Neural cell (in vitro differentiated cells): ENCODE measurements at regions not wholly inside any gene's neighbourhood (a gene's known extent, or its start where the extent isn't known, plus 50 kb on each side); places are given as distances from the start of the nearest gene placed in this dataset.

Experiments
- H2AFZ ChIP-seq: fragments of 200-600, 300-800 bp; sonication (generic), shearing (Covaris generic); 2 replicates; pipeline ENCODE4 v1.6.0; 2014; ENCODE audit warnings: low read depth, mild to moderate bottlenecking, antibody characterized with exemption, low read length, moderate library complexity
- H3F3A ChIP-seq: fragments of 200-600 bp; shearing (Covaris generic); 2 replicates; pipeline ENCODE4 v1.6.1; 2016; ENCODE audit warnings: mild to moderate bottlenecking, moderate library complexity, mixed read lengths, antibody characterized with exemption, low read length; ENCODE audit not compliant: insufficient read depth, poor library complexity, severe bottlenecking
- H3K27ac ChIP-seq: fragments of 200-600, 300-800 bp; sonication (generic), shearing (Covaris generic); 2 replicates; pipeline ENCODE4 v1.5.1; 2014; ENCODE audit warnings: mild to moderate bottlenecking, low read length, moderate library complexity
- H3K27me3 ChIP-seq: fragments of 300-800, 200-600 bp; sonication (generic), shearing (Covaris generic); 2 replicates; pipeline ENCODE4 v1.6.0; 2014; ENCODE audit warnings: mild to moderate bottlenecking, low read depth, low read length, moderate library complexity; ENCODE audit not compliant: insufficient read depth
- H3K36me3 ChIP-seq: fragments of 300-800, 200-600 bp; sonication (generic), shearing (Covaris generic); 2 replicates; pipeline ENCODE4 v1.5.1; 2014; ENCODE audit warnings: mild to moderate bottlenecking, antibody characterized with exemption, low read length, moderate library complexity; ENCODE audit not compliant: insufficient read depth
- H3K4me2 ChIP-seq: fragments of 300-800, 200-600 bp; sonication (generic), shearing (Covaris generic); 2 replicates; pipeline ENCODE4 v1.6.0; 2014; ENCODE audit warnings: mild to moderate bottlenecking, low read length
- H3K4me3 ChIP-seq: fragments of 300-800, 200-600 bp; sonication (generic), shearing (Covaris generic); 2 replicates; pipeline ENCODE4 v1.5.1; 2014; ENCODE audit warnings: mild to moderate bottlenecking, low read length, moderate library complexity
- H3K79me2 ChIP-seq: fragments of 200-600 bp; shearing (Covaris generic); replicated peaks from 2 replicates; pipeline ENCODE4 v1.6.0; 2014; ENCODE audit warnings: mild to moderate bottlenecking, low read length, moderate library complexity; ENCODE audit not compliant: insufficient read depth
- H3K9ac ChIP-seq: fragments of 300-800, 200-600 bp; sonication (generic), shearing (Covaris generic); 2 replicates; pipeline ENCODE4 v1.6.1; 2016; ENCODE audit warnings: mild to moderate bottlenecking, low read length, mixed read lengths
- H3K9me2 ChIP-seq: fragments of 200-600 bp; shearing (Covaris generic); 2 replicates; pipeline ENCODE4 v1.6.1; 2016; ENCODE audit warnings: mild to moderate bottlenecking, low read length, mixed read lengths; ENCODE audit not compliant: insufficient read depth
- H3K9me3 ChIP-seq: fragments of 200-600, 300-800 bp; sonication (generic), shearing (Covaris generic); 2 replicates; pipeline ENCODE4 v1.6.1; 2016; ENCODE audit warnings: mild to moderate bottlenecking, mixed run types, low read length, moderate library complexity, mixed read lengths
- H4K20me1 ChIP-seq: fragments of 200-600 bp; shearing (Covaris generic); 2 replicates; pipeline ENCODE4 v1.6.1; 2016; ENCODE audit warnings: mild to moderate bottlenecking, mixed run types; ENCODE audit not compliant: insufficient read depth
- CTCF ChIP-seq: fragments of 450-650 bp; IDR thresholded peaks from 2 replicates; pipeline ENCODE4 v1.5.1; 2014; ENCODE audit warnings: antibody characterized with exemption, mild to moderate bottlenecking, moderate library complexity; ENCODE audit not compliant: poor library complexity, severe bottlenecking
- EP300 ChIP-seq: fragments of 450-650 bp; conservative IDR thresholded peaks from 2 replicates; pipeline ENCODE4 v1.6.1; 2014; ENCODE audit warnings: antibody characterized with exemption, mild to moderate bottlenecking, moderate library complexity; ENCODE audit not compliant: poor library complexity, severe bottlenecking
- EZH2 ChIP-seq: fragments of 200-600, 300-800 bp; shearing (Covaris generic), sonication (generic); IDR thresholded peaks from 2 replicates; pipeline ENCODE4 v1.6.1; 2014; ENCODE audit warnings: antibody characterized with exemption, low read length, borderline replicate concordance, mild to moderate bottlenecking; ENCODE audit not compliant: insufficient read depth, poor library complexity, severe bottlenecking
- MXI1 ChIP-seq: fragments of 450-650 bp; conservative IDR thresholded peaks from 2 replicates; pipeline ENCODE4 v1.6.1; 2014; ENCODE audit warnings: antibody characterized with exemption, mild to moderate bottlenecking; ENCODE audit not compliant: poor library complexity, severe bottlenecking
- POLR2AphosphoS5 ChIP-seq: IDR thresholded peaks from 2 replicates; pipeline ENCODE4 v1.6.1; 2012
- RAD21 ChIP-seq: fragments of 450-650 bp; conservative IDR thresholded peaks from 2 replicates; pipeline ENCODE4 v1.6.1; 2014; ENCODE audit warnings: antibody characterized with exemption, mild to moderate bottlenecking, moderate library complexity
- REST ChIP-seq: IDR thresholded peaks from 2 replicates; pipeline ENCODE4 v1.6.1; 2012; ENCODE audit warnings: borderline replicate concordance
- SMC3 ChIP-seq: fragments of 450-650 bp; conservative IDR thresholded peaks from 2 replicates; pipeline ENCODE4 v1.6.1; 2014; ENCODE audit warnings: antibody characterized with exemption, mild to moderate bottlenecking, moderate library complexity; ENCODE audit not compliant: poor library complexity
- TAF1 ChIP-seq: IDR thresholded peaks from 2 replicates; pipeline ENCODE4 v1.6.1; 2012; ENCODE audit warnings: low read depth

GRCh38 chr11:81092522-81092921 is 1641.1 kb downstream of the FAM181B start:
- no peak overlapping the region for H2AFZ ChIP-seq
- H3K36me3 ChIP-seq: no peaks in the 10 kb centered on the region
- H3K4me3 ChIP-seq: no peak overlapping the region
- no peaks in the 10 kb centered on the region for H3F3A ChIP-seq
- TF ChIP-seq REST (no peak), MXI1 (no peak), POLR2AphosphoS5 (no peak), TAF1 (no peak), EZH2 (no peak), RAD21 (no peak), CTCF (no peak), EP300 (no peak), SMC3 (no peak)
- no peak overlapping the region for H3K27ac ChIP-seq
- no peaks in the 10 kb centered on the region for H3K9me3 ChIP-seq
- H3K9ac ChIP-seq: no peak overlapping the region
- H4K20me1 ChIP-seq: no peaks in the 10 kb centered on the region
- no peak overlapping the region for H3K4me2 ChIP-seq
- H3K9me2 ChIP-seq: no peaks in the 10 kb centered on the region
- H3K79me2 ChIP-seq: no peaks in the 10 kb centered on the region
- H3K27me3 ChIP-seq: no peaks in the 10 kb centered on the region

- Histone ChIP-seq H3K9me2 (no peaks in the 10 kb centered on the region), H3K9me3 (no peaks in the 10 kb centered on the region), H3K27me3 (no peaks in the 10 kb centered on the region), H3K9ac (no peak overlapping the region), H3K27ac (no peak overlapping the region), H3K79me2 (no peaks in the 10 kb centered on the region), H2AFZ (no peak overlapping the region), H3F3A (no peaks in the 10 kb centered on the region), H4K20me1 (no peaks in the 10 kb centered on the region), H3K4me3 (no peak overlapping the region), H3K36me3 (no peaks in the 10 kb centered on the region), H3K4me2 (no peak overlapping the region)
- TF ChIP-seq POLR2AphosphoS5: no peak
- TF ChIP-seq RAD21: no peak
- TF ChIP-seq CTCF: no peak
- no peak for TF ChIP-seq REST
- TF ChIP-seq MXI1: no peak
- TF ChIP-seq TAF1: no peak
- TF ChIP-seq EZH2: no peak
- TF ChIP-seq EP300: no peak
- no peak for TF ChIP-seq SMC3
These were observed 1644.4 kb downstream of the FAM181B start for GRCh38 chr11:81089242-81089641.
